ENCODE measurements at regions not wholly inside any gene's neighbourhood (a gene's known extent, or its start where the extent isn't known, plus 50 kb on each side); places are given as distances from the start of the nearest gene placed in this dataset.
"Not testable (repeated sequence)": the region's sequence is repeated elsewhere in the genome, so short reads cannot be mapped to it uniquely, and the experiment has no call there.

DNA sequence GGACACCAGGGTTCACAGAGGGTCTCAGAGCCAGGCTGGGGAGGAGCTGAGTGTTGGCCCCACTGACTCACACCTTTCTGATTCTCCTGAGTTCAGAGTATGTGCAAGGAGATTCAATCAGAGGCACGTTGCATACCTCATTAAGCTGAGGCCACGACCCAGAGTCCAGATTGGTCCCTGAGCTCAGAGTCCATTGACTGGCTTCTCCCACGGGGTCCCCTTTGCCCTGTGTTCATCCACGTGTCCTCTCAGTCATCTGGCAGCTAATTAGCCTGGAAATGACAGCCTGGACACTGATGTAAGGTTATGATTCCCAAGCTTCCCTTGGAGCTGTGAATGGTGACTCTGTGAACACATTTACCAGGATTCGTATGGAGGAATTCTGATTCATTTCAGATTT lies 267.2 kb downstream of the SH3BP4 start:
- DNase-seq (ENCODE audit: low spot score), result no peak

DNA sequence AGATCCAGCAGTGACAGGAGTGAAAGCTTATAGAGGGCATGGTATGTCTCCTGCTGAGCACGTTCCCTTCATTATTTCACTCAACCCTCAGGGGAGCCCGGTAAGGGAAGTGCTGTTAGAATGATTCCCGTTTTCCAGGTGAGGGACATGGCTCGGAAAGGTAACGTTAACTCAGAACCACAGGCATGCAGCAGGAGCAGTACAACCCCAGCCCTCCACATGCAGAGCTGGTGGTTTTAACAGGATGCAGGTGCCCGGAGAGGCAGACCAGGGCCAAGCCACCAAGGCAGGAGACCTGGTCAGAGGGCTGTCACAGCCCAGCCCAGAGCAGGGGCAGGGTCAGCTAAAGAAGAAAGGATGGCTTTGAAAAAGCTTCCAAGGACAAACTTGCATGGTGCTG lies 268.5 kb downstream of the SH3BP4 start:
- no peak for DNase-seq (ENCODE audit: low spot score)

DNA sequence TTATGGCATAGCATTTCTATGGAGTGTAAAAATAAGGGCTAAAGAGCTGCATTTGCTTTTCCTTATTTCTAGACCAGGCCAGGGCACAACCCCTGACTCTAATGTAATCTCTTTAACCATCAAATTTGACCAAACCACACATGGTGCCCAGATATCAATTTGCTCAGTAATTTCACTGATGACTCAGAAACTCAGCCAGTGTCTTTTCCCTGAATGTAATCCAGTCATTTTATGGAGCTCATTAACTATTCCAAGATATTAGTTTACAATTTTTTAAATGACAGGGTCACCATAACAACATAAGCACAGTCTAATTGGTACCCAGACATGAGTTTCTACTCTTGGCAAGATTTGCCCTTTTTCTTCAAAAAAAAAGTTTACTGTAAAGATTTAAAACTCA lies 270.8 kb upstream of the AGAP1 start:
- DNase-seq (ENCODE audit: low spot score), result no peak

DNA sequence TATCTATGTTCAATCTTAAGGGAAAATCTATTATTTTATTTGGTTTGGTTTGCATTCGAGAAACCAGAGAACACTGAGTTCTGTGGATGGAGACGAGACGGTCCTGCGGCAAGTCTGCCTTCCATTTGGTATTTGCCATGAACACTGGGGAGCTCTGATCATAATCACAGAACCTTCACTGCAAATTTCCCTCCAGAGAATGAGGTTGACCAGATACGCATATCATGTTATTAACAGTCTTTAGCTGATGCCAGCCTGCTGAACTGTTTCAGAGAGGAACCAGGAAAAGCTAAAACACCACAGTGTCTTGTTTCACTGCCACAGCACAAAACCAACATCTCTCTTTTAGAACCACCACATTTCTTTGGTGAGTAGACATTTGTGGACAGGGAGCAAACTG lies 269.4 kb upstream of the AGAP1 start:
- no peak for DNase-seq (ENCODE audit: low spot score)

DNA sequence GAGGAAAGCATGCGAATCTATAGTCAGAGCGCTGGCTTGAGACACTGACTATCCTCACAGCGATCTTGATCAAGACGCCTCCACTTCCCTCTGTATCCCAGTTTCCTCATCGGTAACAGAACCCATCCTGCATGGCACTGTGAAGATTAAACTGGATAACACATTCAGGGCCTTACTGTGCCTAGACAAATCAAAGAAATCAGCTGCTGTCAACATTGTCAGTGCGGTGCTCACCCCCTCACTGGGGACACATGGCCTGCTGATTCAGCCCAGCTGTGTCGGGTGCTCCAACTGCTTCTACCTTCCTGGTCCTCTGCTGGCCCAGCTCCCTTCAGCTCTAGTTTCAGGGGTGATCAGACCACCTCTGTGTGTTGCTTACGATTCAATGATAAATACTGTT lies 268.6 kb upstream of the AGAP1 start:
- no peak for DNase-seq (ENCODE audit: low spot score)

DNA sequence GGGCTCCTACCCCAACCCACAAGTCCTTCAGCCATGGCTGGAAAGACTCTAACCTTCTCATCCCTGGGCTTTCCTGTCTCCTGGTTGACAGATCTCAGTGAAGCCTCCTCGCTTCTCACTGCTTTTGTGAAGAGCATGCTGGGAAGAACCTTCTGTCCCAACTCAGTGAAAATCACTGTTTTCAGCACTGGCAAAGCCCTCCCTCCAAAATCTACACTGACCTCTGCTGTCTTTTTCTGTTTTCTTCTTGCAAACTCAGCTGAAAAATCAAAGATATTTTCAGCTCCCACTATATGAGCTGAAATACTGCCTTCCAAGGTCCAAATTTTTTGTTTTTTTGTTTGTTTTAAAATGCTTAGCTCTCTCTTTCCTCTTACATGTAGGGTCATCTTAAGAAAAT lies 266.3 kb upstream of the AGAP1 start:
- DNase-seq (ENCODE audit: low spot score), result no peak

DNA sequence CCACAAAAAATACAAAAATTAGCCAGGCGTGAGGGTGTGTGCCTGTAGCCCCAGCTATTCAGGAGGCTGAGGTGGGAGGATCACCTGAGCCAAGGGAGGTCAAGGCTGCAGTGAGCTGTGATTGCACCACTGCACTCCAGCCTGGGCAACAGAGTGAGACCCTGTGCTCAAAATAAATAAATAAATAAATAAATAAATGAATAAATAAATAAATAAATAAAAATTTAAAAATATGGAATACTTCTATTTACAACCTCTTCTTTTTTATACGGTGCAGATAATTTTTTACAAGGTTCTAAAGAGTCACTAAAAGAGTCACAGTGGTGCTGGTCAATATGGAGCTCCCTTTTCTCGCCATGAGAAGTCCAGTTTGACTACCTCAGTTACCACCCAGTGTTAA lies 265.4 kb upstream of the AGAP1 start:
- not testable (repeated sequence) for DNase-seq (ENCODE audit: low spot score)

DNA sequence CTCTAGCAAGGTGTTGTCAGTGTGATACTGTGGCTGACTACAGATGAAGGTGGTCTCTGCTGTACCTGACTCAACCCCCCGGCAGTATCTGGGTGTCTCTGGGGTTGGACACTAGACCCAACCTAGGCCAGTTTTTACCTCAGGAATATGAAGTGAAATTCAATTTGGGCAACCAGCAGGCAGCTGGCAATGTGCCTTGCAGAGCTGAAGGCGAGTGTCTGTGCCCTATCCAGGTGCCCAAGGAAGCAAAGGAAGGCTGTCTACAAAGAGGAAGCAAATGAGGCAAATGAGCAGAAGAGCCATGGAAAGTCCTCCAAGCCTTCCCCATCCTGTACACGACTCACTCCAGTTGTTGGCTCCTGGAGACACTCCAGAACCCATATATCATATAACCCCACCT lies 264.6 kb upstream of the AGAP1 start:
- DNase-seq (ENCODE audit: low spot score), result no peak

DNA sequence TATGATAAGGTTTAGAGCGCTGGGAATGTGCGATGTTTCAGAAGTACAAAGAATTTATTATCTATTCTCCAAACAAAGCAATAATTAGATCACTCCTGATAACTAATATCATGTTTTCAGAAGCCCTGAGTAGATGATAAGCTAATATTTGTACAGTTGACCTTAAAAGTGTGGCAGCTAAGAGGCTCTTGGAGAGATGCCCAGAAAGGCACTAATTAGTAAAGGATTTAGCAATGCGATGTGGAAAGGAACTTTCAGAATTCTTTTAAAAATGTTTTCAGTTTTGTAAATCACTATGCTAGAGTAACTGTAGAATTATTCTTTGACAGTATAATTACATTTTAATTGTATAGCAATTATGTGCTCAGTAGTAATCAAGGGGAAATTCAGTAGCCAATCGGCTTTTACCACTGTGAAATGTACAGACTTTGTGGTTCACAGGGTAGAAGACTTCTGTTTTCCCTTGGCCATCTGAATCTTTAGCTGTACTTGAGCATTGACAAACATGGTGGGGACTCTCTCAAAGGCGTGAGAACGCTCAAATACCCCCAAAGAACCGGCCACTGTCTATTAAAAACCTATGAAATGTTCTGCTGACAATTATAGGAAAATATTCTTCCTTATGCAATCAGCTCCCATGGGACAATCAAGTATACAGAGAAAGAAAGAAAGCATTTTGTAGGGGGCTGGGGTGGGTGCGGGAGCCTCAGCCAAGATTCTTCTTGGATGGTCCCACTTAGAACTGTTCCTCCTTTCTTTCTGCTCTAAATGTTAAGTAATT lies 262.8 kb upstream of the AGAP1 start:
- DNase-seq (ENCODE audit: low spot score), result no peak

DNA sequence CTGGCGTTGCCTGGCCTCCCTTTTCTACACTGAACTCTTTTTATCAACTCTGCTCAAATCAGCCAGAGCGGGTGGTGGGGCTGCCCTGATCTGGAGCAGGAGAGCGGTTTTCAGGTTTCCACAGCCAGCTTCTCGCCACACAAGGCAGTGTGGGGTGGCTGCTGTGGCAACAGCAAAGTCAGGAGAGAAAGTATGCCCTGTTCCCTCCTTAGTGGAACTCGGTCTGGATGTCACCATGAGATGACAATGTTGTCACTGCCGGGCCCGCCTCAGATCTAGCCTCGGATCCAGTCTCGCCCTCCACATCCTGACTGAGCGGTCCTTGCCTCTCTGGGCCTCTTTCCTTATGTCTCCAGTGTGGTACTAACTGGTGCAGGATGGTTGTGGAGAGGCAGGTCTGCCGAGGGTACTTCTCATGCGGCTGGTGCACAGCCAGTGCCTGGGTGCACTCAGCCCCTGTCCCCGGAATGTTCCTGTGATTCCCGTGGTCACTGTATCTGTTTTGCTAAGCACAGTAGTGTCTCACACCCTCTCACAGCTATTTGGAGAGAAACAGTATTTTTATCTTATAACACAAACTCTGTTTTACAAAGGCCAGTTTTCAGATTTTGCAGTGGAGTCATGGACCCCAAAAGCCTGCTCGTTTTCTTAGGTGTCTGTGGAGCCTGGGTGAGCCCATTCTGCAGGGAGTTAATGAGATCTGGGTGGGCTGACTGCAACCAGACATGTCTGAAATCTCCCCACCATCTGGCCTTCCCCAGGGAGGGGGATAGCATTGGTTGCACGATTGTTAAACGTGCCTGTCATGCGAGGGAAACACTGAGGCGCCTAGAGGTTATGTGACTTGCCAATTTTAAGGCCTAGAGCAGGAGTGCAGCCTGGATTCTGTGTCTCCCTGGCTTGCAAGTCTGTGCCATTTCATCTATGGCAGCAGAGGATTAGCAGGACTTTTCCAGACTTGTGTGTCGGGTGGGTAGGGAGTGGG lies 261.1 kb upstream of the AGAP1 start:
- no peak for DNase-seq (ENCODE audit: low spot score)

DNA sequence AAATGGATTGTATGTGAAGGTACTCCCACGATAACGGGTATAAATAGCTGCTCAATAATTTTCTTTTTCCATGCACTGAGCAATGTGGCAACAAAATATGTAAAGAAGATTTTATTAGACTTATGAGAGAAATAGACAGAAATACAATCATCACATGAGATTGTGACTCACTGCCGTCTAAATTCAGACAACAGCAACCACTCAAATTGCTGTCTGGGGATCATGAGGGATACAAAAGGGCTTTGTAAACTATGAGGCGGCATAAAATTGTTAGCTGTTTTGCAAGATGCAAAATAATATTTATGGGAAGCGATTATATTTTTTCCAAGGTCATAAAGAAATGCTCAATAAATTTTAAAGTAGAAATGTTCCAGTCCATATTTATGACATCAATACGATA lies 259.1 kb upstream of the AGAP1 start:
- no peak for DNase-seq (ENCODE audit: low spot score)

DNA sequence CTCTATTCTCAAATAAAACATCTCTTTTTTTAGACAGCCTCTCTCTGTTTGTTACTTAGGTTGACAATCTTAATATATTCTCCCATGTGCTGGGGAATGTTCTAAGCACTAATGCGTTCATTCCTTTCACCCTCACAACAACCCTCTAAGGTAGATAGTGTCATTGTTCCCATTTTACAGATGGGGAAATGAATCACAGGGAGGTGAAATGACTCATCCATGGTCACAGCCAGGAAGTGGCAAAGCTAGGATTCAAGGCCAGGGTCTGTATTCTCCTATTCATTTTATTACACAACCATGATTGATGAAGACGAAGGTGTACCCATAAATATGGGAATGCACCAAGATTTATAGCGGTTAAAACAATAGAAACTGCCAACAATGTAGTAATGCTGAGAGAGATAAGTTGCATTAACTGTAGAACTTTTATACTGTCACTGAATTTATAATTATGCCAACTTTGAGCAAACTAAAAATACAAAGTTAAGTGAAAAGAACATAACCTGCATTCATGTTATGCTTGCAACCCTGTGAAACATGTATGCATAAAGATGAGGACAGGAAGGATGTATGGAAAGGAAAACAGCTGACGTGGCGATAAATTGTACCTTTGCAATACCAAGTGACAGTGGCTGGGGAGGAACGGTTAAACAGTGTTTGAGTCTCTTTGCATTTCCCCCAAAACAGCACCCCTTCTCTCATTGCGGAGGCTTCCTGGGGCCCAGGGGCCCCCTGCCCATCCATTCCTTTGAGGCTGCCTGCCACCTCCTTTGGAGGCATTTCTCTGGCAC lies 257.7 kb upstream of the AGAP1 start:
- no peak for DNase-seq (ENCODE audit: low spot score)

DNA sequence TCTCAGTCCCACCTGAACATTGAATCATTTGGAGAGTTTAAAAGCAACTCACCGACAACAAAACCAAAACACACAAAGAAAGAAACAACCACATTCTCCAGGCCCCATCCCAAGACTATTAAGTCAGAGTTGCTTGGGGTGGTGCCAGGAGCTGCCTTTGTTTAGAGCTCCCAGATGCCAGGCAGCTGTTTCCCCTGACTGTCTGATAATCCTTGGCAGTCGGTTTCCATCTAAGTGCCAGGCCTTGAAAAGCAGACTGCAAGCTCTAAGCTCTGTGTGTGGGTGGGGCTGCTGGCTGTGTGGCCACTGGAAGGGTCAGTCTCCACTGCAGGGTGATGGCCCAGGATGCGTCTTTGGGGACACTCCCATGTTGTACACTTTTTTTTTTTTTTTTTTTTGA lies 255.3 kb upstream of the AGAP1 start:
- peak; percentile 74 for DNase-seq (ENCODE audit: low spot score)

DNA sequence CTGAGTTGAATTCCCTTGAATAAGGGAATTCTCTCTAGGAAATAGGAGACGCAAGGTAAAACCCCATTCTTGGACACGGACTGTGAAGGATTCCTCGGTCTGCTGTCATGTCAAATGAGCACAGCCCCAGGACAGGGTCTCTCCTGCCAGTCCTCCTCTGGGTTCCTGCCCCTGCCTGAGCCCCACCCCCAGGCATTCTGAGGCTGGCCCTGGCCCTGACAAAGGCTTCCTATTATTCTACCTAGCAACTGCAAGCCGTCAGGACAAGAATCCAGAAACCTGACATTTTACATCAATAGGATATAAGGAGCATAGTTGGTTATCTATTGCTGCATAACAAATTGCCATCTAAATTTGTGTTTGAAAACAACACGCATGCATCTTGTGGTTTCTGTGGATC lies 253.3 kb upstream of the AGAP1 start:
- no peak for DNase-seq (ENCODE audit: low spot score)

DNA sequence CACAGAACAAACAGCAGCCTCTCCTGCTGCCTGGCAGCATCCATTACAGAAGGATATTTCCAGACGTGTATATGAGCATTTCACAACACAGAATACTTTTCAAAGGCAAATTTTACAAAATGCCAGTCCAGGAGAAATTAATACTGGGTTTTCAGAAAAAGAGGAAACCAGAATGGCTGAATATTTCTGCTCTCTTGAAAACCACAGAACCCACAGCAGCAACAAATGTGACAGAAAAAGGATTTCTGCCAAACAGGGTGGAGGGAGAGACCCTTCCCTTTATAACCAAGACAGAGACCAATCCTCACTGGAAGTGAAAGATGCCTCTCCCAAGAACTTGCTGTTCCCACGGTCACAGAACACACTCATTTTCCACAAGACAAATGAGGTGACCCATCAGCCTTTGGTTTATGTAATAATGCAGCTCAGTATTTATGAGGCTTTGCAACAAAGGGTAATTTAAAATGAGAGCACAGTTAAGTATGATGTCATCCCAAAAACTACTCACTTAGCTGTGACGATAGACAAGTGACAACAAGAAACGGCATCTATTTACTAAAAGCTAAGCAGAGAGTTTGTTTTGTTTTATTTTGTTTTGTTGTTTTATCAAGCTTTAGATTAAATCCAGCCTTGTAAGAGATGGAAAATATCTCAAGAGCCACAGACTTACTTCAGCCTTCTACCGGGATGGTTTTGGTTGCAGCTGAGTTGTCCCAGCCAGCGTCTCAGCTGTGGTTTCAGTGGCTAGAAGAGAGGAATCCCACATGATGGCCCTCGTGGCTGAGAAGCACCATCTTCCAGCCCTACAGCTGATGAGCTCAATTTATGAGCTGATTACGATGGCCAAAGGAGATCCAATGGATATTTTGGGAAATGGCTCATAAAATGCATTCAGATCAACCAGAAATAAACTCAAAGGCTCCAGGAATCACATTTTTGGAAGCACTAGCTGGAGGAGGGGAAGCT lies 249.3 kb upstream of the AGAP1 start:
- DNase-seq (ENCODE audit: low spot score), result no peak

DNA sequence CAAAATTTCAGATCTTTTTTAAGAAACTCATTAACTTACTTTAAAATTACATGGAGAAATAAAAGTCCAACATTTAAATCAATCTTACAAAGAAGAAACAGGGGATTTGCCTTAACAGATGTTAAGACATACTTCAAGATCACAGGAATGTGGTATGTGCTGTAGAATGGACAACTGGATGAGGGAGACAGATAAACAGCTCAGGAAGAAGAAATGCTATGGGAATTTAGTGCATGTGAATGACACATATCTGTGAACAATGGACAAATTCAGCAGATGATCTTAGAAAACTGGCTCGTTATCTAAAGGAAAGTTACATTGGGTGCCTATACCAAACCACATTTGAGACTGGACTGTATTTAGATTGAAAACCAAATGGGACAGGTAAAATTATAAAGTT lies 246.8 kb upstream of the AGAP1 start:
- DNase-seq (ENCODE audit: low spot score), result no peak

DNA sequence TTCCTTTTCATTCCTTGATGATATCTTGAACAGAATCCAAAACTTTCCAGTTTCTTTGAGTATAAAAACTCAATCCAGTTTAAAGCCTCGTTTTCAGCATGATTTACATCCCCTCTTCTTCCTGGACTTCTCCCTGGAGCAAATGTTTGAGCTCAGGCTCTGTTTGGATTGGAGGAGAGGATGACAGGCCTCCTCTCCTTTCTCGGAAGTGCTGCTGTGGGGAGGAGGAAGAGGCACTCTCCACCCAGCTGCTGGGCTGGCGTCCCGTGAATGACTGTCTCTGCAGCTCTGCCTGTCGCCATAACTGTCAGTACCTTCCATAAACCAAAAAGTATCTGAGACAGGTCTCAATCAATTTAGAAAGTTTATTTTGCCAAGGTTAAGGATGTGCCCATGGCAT lies 238.2 kb upstream of the AGAP1 start:
- DNase-seq (ENCODE audit: low spot score), result no peak

DNA sequence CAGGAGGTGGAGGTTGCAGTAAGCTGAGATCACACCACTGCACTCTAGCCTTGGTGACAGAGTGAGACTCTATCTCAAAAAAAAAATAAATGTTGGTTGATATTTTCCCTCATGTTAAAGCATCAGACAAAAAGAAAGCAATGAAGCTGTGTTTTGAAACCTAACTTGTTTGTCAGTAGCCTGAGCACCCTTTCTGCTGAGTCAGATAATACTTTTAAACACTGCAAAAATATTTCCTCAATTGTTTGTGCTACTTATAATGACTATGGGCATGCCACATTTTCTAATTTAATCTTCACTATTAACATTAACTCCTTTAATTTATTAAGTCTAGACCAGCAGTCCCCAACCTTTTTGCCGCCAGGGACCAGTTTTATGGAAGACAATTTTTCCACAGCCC lies 236.3 kb upstream of the AGAP1 start:
- DNase-seq (ENCODE audit: low spot score), result no peak

DNA sequence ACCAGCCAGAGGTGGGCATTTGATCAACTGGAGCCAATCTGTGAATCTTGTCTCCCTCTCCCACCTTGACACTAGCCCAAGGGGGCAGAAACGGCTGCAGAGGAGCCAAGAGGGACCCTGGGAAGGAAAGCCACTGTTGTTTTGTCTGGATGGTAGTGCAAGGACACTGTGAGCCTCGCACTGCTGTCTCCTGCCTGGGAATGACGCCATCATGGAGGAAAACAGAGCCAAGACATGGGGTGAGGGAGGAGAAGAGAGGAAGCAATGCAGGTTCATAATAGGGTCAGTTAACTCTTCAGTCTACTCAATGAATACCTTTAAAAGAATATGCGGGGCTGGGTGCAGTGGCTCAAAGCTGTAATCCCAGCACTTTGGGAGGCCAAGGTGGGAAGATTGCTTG lies 231.1 kb upstream of the AGAP1 start:
- no peak for DNase-seq (ENCODE audit: low spot score)

DNA sequence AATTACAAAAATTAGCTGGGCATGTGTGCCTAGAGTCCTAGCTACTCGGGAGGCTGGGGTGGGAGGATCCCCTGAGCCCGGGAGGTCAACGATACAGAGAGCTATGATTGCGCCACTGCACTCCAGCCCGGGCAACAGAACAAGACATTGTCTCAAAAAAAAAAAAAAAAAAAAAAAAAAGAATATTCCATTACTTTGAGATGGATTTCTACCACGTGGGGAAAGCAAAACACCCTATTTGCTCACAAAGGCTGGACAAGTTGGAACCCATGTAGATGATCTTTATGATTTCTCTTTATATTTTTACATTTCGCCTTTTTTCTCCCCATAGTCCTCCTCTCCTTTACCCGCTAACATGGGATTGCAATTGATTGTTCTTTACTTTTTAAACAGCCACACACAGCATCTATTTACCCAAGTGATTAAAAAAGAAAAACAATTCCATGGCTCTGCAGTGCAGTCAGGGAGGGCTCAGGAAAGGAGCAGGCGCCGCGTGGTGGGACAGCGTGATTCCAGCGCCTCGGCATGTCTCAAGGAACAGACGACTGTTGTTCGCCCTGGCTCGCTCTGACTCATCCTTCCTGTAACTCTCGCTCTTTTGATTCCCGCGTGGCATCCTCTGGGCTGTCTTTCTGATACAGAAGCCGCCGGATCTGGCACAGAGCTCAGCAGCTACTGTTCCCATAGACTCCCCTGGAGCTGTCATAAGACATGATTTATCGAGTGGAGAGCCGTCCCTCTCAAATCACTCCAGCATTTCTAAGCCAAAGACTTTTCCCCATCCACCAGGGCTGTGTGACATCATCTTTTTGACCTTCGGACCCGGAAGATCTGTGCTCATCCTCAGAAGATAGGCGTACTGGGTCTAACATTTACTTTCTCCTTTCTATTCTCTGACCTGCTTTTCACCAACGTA lies 230.4 kb upstream of the AGAP1 start:
- DNase-seq (ENCODE audit: low spot score), result peak; percentile 74

All from left forelimb (tissue), 1 donor.